ENCODE measurements at regions not wholly inside any gene's neighbourhood (a gene's known extent, or its start where the extent isn't known, plus 50 kb on each side); places are given as distances from the start of the nearest gene placed in this dataset.

GRCh38 chr9:89864731-89865130 is 259.9 kb downstream of the GADD45G start:
- TF ChIP-seq MAX (IDR thresholded peaks at IDR 0.05) (no peak), CEBPB (IDR thresholded peaks at IDR 0.05) (no peak), FOXM1 (IDR thresholded peaks at IDR 0.05; ENCODE audit: borderline replicate concordance, low read depth) (no peak)
